Neural progenitor cell (in vitro differentiated cells): ENCODE measurements at regions not wholly inside any gene's neighbourhood (a gene's known extent, or its start where the extent isn't known, plus 50 kb on each side); places are given as distances from the start of the nearest gene placed in this dataset.

Source experiments
- CTCF ChIP-seq: fragments of 200-600 bp; sonication (generic); IDR thresholded peaks from 2 replicates; pipeline ENCODE4 v1.5.1; 2017; ENCODE audit warnings: antibody characterized with exemption, mild to moderate bottlenecking
- EZH2 ChIP-seq: fragments of 200-600 bp; sonication (generic); IDR thresholded peaks from 2 replicates; pipeline ENCODE4 v1.6.1; 2017; ENCODE audit warnings: antibody characterized with exemption, mild to moderate bottlenecking, moderate library complexity
- EZH2phosphoT487 ChIP-seq: fragments of 200-600 bp; sonication (generic); IDR thresholded peaks from 2 replicates; pipeline ENCODE4 v1.6.1; 2017; ENCODE audit warnings: antibody characterized with exemption

GRCh38 chr10:100618632-100619255 lies 83.0 kb downstream of the HIF1AN start:
- no peak for TF ChIP-seq EZH2
- TF ChIP-seq EZH2phosphoT487: no peak
- TF ChIP-seq CTCF: no peak
